SIG-M5 (cell line): ENCODE measurements at regions not wholly inside any gene's neighbourhood (a gene's known extent, or its start where the extent isn't known, plus 50 kb on each side); places are given as distances from the start of the nearest gene placed in this dataset.

ENCODE experiments used
- DNase-seq: peaks from one replicate; lab custom pipeline; 2025; lab: John Stamatoyannopoulos, UW

DNA sequence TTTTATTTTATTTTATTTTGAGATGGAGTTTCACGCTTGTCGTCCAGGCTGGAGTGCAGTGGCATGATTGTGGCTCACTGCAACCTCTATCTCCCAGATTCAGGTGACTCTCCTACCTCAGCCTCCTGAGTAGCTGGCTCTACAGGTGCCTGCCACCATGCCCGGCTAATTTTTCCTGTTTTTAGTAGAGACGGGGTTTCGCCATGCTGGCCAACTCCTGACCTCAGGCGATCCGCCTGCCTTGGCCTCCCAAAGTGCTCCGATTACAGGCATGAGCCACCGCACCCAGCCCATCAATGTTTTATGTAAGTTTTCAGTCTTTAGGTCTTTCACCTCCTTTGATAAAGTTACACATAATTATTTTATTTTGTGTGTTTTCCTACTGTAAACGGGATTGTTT is 154.6 kb downstream of the COPRS start:
- DNase-seq, result no peak

DNA sequence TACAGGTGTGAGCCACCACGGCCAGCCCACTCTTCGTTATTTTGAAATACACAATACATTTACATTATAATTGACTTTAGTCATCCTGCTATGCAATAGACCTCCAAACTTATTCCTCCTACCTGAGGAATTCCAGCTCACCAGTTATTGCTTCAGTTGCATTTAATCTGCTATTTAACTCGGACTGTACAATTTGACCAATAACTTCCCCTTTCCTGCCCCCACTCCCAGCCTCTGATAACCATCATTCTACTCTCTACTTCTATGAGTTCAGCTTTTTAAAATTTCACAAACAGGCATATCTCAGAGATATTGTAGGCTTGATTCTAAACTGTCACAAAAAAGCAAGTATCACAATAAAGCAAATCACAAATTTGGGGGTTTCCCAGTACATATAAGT is 157.0 kb downstream of the COPRS start:
- DNase-seq, result no peak

DNA sequence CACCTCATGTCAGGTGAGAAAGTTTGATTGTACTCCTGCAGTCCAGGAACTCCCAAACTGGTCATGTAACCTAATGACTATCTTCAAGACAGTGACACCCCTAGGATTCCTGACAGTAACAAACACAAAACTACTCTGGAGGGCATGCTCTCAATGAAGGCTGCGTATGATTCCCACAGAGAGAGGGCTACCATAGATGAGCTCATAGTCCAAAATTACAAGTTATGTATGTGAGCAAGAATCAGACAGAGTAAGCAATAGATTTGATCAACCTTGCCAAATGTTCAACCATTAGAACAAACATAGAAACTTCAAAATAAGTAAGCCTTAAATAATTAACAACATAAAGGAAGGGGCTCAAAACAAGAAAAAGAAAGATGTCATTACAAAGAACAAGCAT is 158.1 kb downstream of the COPRS start:
- DNase-seq, result no peak

DNA sequence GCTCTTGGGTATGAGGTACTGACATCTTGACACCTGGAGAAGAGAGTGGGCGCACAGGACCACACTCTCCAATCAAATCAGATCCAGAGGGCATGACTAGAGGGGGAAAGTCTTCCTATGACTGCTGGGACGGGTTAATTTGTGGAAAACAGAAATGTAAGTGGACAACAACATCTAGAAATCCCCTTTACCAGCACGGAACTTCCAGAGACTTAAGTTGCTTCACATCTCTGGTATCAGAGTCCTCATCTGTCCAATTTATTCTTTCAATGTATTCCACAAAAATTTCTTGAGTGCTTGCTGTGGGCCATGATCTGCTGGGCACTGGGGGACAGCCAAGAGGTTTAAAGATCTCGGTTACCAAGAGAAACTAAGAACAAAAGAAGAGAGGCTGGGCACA is 159.2 kb downstream of the COPRS start:
- DNase-seq, result no peak

DNA sequence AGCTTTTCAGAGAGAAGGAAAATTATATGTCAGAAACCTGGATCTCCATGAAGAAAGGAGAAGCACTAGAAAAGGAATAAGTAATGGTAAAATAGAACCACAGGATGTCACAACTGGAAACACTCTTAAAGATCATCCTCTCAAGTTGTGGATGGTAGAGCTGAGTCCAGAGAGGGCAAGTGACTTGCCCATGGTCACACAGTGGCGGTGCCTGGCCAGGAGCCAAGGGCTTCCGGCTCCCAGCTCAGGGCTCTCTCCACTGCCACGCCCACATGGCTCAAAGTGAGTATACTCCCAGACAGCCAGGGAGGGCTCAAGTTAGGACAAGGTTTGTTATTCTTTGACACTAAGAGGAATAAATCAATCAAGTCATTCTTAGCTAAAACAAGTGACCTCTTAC is 159.8 kb downstream of the COPRS start:
- DNase-seq, result no peak

DNA sequence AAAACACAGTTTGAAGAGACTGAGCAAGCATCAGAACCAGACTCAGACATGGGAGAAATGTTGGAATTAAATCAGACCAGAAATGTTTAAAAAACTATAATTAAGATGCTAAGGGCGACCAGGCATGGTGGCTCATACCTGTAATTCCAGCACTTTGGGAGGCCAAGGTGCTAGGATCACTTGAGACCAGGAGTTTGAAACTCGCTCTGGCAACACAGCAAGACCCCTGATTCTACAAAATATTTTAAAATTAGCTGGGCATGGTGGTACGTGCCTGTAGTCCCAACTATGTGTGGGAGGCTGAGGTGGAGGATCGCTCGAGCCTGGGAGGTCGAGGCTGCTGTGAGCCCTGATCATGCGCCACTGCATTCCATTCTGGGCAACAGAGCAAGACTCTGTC is 160.3 kb downstream of the COPRS start:
- no peak for DNase-seq

DNA sequence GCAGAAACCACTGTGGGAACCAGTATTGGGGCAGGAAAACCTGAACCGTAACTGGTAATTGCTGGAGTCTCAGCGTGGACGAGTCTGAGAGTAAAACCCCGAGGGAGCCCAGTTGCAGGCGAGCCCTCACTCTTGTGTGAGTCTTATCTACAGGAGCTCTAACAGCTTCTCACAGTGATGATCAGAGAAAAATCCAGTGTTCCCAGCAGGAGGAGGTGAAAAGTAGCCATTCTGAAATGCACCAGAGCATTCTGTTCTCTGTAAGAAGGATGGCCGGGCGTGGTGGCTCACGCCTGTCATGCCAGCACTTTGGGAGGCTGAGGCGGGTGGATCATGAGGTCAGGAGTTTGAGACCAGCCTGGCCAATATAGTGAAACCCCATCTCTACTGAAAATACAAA is 161.2 kb downstream of the COPRS start:
- DNase-seq, result no peak

DNA sequence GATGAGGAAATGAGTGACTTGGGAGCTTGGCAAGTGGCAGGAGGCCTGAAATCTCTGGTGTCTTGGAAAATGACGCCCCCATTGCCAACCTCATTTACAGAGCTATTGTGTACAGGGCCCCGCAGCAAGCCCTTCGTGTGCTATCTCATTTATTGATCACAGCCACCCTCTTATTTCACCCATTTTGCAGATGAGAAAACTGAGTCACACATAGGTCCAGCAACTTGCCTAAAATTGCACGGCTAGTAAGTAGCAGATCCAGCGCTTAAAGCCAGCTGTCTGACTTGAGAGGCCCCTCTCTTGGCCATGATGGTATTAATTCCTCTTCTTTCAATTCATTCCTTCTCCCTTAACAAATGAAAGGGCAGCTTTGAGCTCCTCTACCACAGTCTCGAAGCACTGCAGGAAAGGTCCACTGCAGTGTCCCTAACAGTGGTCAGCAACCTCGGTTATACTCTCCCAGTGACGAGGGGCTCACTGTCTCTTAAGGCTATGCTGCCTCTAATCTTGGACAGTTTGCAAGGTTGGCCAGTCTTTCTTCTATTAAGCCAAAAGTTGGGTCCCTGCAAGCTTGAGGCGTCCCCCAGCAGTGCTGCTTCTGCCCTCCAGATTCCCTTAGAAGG is 162.2 kb downstream of the COPRS start:
- DNase-seq, result no peak

DNA sequence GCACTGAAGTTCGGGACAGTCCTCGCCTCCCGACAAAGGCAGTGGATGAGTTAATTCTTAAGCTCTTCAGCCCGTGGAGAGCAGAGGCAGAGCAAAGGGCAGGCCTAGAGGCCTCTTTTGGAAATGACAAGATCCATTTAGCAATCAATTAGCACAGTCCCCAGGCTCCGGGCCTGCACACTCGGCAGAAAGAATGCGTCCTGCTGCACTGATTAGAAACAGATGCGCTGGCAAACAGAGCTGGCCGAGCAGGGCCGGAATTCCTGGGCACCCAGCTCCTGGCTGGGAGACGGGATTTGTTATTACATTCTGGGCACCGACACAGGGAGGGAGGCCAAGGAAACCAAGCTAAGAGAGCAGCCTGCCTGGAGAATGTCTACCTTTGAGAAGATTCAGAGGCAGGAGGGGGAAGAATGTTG is 162.9 kb downstream of the COPRS start:
- no peak for DNase-seq

DNA sequence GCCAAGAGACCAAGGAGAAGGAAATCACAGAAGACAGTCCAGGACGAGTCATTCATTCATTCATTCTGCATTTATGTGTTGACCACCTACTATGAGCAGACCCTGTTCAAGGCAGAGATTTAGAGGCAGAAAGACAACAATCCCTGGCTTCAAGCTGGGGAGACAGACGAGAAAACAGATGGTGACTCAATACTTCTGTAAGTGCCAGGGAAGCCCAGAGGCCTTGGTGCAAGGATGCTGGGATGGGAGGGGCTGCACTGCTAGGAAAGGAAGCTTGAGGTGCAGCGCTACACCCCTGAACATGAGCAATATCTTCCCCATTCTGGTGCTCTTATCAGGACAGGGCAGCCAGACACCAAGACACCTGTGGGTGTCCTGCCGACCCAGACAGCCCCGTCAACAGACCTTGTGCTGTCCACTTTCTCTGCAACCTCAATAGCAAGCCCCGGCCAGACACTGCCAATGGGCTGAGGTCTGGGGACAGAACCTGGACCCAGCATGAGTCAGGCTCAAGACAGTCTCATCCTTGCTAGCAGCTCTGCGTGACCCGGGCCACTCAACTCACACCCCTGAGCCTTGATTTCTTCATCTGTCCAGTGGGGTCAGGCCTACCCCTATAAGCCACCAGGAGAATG is 163.5 kb downstream of the COPRS start:
- DNase-seq, result no peak

DNA sequence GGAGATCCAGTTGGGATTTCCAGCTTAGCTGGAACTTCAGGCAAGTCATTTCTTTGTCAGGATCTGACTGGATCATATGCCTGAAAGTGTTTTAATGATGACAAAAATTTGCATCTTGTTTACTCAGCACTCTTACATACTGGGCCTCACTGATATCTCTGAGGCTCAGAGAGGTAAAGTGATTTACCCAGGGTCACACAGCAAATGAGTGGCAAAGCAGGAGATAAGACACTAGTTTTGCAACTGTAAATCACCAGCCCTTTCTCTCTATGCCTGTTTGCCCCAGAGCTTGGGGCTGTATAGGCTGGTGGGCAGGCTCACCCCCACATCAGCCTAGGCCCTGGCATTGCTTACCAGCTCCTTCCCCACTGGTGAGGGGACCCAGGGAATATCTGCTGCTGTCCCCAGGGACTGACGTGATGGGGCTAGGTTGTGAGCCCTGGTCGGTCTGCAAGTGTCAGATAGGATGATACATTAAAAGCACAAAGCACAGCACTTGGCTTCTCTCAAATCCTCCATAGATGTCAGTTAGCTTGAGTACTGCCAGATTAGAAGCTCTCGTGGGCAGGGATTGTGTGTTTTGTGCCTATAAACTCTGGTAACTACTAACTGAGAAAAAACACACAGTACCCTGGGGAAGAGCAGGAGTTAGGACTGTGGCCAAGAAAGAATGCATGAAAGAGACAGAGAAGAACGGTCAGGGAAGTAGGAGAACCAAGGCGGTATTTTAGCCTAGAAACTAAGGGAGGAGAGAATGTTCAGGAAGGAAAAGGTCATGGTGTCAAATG is 165.4 kb downstream of the COPRS start:
- no peak for DNase-seq

DNA sequence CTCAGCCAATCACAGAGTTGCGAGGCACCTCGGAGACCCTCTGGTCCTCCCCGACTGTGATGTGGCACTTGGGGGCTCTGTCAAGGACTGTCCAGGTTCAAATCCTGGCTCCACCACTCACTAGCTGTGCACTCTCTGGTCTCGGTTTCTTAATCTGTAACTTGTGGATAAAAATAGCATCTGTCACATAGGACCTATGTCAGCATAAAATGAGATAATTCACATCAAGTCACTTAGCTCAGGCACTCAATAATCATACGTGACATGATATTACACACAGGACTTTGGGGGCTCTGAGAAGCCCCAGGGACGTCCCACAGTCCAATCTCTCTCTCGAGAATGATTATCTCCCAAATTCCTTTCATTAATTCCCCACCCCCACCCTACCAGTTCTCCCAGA is 166.4 kb downstream of the COPRS start:
- no peak for DNase-seq

DNA sequence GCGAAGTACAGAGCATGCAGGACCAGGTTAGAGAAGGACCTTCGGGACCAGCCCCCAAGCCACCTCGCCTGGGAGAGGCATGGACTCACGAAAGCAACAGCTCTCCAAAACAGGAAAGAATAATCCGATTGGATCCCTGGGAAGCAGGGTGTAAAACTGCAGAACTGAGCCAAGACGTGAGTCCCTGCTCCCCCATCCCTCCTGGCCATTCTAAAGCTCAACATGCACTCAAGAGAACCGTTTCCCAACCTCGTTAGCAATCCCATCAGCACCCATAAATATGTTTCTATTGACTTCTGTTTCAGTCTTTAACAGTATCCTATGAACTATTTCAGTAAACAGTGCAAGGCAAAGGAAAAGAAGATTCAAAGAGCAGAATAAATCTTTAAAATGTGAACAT is 167.0 kb downstream of the COPRS start:
- no peak for DNase-seq

DNA sequence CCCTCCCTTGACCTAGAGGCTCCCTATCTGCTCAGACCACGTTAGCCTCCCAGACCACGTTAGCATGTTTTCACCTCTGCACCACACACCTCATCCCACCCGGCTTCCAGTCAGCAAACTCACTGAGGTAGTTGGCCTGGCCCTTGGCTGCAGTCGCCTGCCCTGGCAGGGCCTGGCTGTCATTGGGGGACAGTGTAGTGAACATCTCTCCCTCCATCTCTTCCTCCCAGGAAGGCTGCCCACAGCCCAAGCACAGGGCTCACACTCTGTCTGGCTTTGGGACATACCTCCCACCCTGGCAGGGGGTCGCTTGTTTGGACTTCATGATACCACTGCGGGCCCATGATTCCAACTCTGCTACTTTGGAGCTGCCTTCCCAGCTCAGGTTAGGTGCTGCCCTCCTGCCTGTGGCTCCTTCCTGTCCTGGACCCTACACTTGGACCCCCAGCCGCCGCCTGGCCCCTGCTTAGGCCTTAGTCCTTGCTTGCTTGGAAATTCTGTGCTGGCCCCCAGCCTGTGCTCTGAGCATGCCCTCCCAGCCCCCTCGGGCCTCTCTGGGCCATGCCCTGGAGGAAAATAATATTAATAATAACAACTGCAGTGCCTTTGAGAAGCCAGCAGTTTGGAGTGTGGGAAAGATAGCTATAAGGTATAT is 167.7 kb downstream of the COPRS start:
- DNase-seq, result no peak

DNA sequence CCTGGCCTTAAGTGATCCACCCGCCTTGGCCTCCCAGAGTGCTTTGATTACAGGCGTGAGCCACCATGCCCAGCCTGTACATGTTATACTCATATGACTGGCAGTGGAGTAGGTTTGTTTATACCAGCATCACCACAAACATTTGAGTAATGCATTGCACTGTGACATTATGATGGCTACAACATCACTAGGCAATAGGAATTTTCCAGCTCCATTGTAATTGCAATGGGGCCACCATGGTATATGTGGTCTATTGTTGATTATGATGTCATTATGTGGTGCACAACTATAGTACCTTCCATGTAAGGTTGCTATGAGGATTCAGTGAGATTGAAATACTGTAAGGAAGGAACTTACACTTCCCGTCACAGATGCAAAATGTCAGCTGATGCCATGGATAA is 168.9 kb downstream of the COPRS start:
- DNase-seq, result no peak

DNA sequence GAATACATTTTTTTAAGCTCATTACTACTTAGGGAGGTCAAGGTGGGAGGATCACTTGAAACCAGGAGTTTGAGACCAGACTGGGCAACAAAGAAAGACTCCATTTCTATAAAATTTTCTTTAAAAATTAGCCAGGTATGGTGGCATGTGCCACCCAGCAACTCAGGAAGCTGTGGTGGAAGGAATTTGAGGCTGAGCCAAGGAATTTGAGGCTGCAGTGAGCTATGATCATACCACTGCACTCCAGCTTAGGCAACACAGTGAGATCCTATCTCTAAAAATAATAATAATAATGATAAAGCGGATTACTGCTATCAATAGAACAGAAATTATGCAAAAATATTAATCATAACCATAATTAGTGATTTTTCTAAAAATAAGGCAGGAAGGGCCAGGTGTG is 170.3 kb downstream of the COPRS start:
- no peak for DNase-seq

DNA sequence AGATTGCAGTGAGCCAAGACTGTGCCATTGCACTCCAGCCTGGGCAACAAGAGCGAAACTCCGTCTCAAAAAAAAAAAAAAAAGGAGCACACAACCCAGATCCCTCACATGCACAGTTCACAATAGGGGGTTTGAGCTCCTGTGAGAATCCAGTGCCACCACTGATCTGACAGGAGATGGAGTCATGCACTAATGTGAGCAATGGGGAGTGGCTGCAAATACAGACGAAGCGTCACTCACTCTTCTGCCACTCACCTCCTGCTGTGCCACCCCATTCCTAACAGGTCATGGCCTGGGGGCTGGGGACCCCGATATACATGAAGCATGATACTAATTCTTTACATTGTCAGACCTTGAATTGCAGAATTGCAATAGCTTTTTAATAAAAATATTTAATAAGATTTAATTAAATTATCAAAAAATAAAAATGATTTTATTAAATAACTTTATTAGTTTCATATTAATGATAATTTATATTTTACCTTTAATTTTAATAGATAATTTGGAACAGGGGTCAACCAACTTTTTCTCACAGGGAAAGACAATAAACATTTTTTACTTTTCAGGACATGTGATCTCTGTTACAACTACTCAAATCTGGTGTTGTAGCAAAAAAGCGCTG is 171.4 kb downstream of the COPRS start:
- DNase-seq, result no peak

DNA sequence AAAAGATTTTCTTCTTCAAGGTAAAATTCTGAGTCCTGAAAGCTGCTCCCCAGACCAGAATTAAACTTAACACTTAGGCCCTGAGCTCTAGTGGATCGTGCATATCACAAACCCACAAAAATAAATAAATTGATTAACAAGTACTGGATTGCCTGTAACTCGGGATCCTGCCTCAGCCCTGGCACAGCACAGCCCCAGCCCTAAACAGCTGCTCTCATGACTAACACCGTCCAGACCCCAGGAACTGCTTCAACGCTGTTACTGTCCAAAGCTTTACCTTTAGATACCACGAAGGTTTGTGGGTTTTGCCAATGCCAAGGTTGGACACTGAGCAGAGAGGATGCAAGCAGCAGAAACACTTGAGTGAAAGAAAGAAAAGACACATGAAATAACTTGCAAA is 172.5 kb downstream of the COPRS start:
- no peak for DNase-seq

DNA sequence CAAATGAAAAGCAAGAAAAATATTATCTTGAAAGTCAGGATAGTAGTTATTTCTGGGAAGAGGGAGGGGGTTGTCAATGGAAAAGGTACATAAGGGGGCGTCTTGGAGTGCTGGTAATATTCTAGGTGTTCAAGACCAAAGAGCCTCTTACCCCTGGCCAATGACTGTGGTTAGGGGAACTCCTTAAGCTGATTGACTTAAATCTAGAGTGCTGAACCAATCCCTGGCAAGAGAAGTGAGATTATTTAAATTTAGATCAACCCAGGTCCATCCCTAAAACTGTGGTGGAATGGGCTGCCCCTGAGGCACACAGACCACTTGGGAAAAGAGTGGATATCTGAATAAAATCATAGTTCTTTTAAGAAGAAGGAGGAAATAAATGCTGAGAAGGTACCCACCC is 174.1 kb downstream of the COPRS start:
- no peak for DNase-seq

DNA sequence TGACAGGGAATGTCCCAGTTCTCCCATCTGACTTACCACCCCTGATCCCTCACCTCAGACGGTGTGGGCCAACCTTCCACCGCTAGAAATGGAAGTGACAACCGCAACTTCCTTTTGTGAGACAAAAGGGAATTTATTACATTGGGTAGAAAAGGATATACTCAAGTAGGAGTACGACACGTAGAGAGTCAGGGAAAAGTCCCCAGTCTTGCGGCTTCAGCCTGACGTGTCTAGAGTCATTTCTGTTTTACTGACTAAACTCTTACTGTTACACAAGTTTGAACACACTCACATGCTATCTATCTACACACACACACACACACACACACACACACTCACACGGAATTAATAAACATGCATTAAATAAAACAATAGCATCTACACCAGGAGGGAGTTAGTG is 178.9 kb downstream of the COPRS start:
- no peak for DNase-seq

DNA sequence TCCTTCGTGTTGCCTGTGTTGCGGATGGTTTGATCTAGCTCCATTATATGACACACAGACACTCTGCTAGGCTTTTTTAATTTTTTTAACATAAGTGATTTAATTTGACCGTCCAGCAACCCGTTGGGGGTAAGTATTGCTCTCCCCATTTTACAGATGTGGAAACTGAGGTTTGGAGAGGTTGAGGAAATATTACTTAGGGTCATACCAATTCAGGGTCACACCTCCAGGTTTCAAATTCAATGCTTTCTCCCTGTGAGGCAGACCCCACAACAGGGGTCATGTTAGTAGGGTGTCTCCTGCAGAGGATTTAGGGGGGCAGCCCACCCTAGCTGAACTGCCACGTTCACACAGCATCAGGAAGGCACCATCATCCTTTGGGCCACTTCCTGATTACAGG is 179.4 kb downstream of the COPRS start:
- no peak for DNase-seq

DNA sequence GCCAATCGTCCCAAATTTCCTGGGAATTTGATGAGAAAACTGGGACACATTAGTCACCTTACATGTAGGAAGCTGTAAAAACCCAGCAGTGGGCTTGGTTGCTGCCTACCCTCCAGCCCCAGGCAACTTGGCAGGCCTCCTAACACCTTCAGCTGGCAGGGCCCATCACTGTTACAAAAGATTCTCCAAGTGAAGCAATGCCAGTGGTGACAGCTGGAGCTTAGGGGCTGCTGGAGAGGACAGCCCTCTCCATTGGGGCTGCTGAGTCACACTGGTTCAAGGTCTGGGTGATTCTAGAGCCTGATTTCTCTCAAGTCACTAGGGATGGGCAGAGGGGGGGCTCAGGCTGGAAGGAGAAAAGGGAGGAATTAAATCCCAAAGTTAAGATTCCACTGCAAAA is 180.6 kb downstream of the COPRS start:
- no peak for DNase-seq

DNA sequence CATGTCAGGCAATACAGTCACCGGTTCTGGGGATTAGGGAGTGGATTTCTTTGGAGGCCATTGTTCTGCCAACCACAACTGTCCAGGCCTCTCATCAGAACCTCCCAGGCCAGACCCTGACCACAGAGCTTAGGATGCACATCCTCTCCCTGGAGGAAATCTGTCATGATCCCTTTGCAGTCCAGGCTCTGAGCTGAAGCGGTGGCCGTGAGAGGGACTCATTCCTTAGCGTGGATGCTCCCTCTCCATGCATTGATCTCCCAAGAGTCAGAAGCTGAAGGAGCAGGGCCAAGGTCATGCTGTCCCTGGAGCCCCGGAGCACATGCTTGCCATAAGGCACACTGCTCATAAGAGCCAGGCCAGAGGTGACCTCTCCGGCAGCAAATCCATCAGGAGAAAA is 181.4 kb downstream of the COPRS start:
- DNase-seq, result no peak
